GM23248 (cell line): ENCODE measurements at regions not wholly inside any gene's neighbourhood (a gene's known extent, or its start where the extent isn't known, plus 50 kb on each side); places are given as distances from the start of the nearest gene placed in this dataset.

Source experiments
- EZH2 ChIP-seq: fragments of 200-600 bp; sonication (generic); IDR thresholded peaks from 2 replicates; pipeline ENCODE4 v1.6.1; 2018; ENCODE audit warnings: antibody characterized with exemption, mild to moderate bottlenecking; ENCODE audit not compliant: insufficient read depth, poor library complexity, severe bottlenecking
- EZH2phosphoT487 ChIP-seq: fragments of 200-600 bp; sonication (generic); IDR thresholded peaks from 2 replicates; pipeline ENCODE4 v1.6.1; 2018; ENCODE audit warnings: antibody characterized with exemption, moderate library complexity, mild to moderate bottlenecking, low read depth; ENCODE audit not compliant: insufficient read depth

DNA sequence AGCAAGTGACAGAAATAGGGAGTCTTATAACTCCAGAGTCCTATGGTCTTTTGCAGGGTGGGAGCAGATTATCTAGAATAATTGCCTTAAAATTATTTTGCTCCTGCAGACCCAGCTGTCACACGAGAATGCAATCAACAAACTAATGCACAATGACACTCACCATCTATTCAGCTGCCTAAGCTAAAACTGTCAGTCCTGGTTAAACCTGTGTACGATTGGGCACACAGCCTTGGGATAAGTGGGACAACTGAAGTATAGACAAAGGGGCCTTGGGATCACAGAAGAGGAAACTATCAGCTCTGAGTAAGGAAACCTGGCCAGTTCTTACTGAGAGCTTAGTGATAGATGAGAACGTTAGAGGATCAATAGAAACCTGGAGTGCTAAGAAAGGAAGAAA, 595.9 kb upstream of the KIRREL3 start:
- TF ChIP-seq EZH2 (no peak), EZH2phosphoT487 (no peak)
